Fibroblast of skin of right biceps (primary cell): ENCODE measurements at regions not wholly inside any gene's neighbourhood (a gene's known extent, or its start where the extent isn't known, plus 50 kb on each side); places are given as distances from the start of the nearest gene placed in this dataset.

Experiments
- DNase-seq: peaks from one replicate; pipeline ENCODE4 v3.0.0-alpha.2; 2013

DNA sequence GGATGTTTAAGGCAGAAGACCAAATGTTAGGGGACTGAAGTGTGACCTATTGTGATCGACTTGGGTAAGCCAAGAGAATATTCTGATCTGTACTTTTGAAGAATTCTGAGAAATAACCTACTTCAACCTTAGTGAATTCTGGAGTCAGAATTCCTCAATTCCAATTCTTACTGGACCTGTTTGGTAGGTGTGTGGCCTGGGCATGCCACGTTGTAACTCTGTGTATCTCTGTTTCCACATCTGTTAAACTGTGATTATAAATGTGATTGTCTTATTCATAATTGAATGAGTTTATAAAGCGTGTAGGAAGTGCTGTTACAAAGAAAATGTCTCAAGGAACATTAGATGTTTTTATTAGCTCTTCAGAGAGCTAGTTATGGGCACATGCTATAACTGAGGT lies 64.5 kb downstream of the TUSC1 start:
- DNase-seq, result no peak

DNA sequence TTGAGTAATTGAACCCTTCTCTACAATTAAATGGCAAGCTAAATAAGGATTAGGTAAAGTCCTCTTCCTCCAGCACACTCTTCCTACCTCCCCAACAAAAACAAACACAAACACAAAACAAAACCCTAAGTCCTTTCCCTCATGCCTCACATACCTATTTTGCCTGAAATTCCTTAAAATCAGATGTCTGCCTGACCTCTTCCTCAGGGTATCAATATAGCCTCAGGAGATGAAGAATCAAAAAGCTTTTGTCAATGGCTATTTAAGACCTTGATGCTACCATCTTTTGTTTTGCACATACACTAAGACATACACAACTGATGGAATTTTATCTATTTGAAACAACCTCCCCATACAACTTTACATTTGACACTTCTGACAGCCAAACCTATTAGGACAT lies 75.1 kb downstream of the TUSC1 start:
- DNase-seq, result no peak

DNA sequence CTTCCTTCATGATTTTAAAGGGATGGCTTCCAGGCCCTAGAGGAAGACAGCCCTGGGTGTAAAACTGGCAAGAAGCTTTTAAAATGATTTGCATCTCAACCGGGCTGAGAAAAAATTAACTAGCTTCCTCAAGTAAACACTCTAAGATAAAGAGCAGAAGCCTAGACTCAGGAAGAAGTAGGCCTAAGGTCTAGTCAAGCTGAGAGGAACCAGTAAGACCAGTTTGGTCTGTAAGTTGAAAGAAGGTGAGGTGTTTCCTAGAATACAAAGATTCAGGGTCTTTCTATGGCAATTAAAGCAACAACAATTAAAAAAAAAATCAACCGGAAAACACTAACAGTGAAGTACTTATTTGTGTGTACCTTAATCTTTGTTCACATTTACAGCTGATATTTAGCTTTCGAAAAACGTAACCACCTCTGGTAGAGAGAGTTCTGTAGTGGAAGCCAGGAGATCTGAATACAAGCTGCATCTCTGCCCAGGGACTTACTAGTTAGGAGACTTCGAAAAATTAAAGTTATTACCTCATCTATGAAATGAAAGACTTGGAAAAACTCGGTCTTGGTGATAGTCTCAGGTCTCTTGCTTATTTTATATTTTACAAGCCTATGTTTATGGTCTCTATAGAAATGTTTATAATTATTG lies 75.7 kb downstream of the TUSC1 start:
- DNase-seq, result no peak

DNA sequence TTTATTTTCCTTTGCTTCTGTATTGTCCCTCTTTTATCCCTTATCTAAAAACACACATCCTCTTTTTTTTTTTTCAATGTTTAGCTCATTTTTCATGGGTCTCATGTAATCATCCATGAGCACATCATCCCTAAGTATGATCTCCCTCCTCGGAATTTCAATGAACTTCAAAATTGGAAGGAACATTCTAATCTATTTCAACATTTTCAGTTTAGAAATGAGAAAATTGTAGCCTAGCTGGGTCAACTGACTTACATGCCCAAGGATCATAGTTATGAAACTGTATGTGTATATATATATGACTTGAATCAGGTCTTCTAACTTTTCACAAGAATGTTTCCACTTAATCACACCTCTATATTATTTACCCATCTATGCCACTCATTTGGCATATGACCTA lies 77.7 kb downstream of the TUSC1 start:
- DNase-seq, result no peak

DNA sequence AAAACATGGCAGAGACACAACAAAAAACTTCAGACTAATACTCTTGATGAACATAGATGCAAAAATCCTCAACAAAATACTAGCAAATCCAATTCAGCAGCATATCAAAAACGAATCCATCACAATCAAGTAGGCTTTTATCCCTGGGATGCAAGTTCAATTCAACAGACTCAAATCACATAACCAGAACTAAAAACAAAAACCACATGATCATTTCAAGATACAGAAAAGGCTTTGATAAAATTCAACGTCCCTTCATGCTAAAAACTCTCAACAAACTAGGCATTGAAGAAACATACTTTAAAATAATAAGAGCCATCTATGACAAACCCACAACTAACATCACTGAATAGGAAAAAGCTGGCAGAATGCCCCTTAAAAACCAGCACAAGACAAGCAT lies 93.6 kb downstream of the TUSC1 start:
- no peak for DNase-seq

DNA sequence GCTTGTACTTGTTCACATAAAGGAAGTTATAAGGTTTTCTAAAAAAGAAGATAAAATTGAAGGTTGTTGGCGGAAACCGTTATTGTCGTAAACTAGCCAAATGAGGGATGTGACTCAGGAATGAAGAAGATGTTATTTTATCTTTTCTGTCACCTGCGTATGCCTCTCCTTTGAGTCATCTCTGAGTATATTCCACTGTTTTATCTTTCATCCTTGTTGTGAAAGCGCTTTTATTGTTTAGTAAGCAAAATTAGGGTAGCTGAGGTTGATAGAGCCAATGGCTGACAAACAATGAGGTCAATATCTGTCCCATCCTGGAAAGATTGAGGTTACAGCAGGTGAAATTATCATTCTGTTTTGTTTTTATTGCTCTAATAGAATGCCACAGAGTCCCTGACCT lies 105.0 kb downstream of the TUSC1 start:
- no peak for DNase-seq

DNA sequence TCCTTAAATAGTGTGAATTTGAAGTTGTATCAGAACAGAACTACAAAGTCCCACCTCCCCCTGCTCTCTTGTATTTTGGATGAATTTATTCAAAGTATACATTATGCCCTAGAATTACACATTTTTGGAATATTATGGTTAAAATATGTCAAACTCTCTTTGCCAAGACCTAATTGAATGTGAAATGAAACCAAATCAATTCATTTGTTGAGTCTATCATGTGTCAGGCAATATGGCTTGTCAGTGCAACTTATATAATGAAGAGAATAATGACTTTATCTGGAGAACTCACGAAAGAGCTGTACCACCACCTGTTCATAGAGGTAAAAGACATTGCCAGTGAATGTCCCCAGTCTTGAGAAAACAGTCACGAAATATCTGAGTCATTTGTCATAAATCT lies 106.8 kb downstream of the TUSC1 start:
- no peak for DNase-seq

DNA sequence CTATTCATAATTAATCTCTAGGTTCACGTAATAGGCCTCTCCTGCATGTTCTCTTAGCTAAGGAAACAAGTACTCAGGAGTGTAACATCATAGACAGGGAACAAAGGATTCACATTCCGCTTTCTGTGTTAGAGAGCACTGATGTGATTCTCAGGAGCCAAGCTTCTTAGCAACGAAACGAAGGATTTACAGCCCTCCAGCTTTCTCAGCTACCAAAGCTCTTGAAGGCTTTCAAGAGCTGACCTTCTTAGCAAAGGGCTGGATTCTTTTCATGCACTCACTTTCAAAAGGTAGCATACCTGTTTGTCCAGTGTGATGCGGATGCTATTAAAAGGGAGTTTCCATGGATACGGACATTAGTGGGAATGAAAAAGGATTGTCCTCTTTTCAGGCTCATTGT lies 107.4 kb downstream of the TUSC1 start:
- no peak for DNase-seq

DNA sequence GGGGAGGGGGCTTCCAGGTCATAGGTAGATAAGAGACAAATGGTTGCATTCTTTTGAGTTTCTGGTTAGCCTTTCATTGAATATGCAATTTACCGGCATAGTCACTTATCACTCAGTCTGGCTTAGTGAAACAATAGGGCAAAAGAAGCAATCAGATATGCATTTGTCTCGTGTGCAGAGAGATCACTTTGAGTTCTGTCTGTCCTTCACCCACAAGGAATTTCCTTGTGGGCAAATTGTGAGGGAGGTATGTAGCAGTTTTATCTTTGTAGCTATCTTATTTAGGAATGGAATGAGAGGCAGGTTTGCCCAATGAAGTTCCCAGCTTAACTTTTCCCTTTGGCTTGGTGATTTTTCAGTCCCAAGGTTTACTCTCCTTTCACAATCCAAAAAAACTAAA lies 116.1 kb downstream of the TUSC1 start:
- no peak for DNase-seq

DNA sequence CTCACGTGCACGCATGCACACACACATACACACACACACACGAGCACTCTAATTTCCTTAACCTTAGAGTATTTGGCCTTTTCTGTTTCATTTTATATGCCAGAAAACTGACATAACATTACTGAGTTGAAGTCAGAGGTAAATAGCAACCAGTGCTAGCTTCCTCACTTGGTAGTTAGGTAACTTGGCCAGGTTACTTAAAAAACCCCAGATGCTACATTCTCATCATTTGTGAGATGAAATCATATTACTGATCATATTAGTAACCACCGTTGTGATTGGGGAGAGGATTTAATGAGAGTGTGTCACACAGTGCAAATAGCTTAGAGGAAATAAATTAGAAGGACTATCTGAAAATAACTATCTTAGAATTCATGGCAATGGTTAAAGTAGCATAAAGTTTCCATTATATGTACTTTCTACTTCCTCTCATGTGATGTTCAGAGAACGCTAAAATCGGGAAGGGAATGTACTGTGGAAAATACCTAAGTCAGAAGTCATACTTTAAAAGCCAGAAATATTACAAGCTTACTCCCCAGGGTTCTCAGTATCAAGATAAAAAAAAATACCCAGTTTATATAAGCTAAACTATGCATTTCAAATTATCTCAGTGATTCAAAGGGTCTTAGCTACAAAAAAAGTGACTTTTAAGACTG lies 120.5 kb downstream of the TUSC1 start:
- DNase-seq, result peak; percentile 24

DNA sequence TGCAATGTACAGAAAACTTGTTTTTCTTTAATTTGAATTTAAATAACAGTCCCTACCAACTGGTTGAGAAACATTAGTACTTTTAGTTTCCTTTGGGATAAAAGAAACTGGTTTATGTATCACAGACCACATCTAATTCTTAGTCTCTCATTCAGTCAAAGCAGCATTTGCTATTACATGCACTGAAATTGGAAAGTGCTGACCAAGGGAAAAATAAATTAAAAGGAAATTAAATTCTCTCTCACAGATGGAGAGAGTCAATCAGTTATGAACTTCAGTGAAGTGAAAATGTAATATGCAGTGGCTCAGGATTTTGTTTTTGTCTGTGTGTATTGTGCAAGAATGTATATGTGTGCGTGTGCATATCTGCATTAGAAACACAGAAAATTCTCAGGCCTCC lies 121.7 kb downstream of the TUSC1 start:
- no peak for DNase-seq

DNA sequence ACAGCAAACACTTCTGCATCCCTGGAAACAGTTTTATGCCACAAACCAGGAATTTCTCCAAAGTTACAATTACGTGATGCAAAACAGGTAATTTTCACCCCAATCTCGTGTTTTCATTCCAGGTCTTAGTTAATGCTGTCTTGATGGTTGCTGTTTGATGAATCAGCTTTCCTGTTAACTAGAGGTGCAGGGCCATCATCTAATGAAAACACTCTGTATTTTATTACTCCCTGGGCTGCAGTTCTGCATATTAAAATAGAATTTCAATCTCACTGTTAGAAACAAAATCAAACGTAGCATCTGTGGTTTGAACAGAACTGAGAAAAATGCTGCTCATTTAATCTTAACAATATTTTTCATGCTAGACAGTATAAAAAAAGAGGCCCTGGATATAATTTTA lies 129.4 kb downstream of the TUSC1 start:
- no peak for DNase-seq

DNA sequence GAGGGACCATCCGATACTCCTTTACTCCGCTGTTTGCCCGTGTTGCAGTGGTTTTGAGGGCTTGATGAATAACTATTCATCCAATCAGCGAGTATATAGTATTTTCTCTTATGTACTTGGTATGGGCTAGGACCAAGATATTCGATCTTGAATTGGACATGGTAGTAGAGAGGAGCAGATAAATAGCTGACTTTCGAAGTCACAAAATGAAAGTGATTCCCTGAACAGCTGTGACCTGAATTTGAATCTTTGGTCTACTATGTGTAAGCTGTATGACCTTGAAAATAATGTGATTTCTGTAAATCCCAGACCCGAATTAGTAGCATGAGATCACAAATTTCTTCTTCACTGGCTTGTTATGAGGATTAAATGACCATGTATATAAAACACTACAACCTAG lies 134.4 kb downstream of the TUSC1 start:
- DNase-seq, result no peak

DNA sequence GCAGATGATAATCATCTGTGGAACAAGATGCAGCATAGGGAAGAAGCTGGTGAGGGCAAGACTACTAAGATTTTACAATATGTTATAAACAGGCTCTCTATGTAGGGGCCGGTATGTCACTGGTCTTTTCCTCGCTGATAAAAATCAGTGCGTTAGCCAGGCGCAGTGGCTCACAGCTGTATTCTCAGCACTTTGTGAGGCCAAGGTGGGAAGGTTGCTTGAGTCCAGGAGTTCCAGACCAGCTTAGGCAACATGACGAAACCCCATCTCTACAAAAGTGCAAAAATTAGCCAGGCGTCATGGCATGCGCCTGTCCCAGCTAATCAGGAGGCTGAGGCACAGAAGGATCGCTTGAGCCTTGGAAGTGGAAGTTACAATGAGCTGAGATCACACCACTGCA lies 135.9 kb downstream of the TUSC1 start:
- no peak for DNase-seq

DNA sequence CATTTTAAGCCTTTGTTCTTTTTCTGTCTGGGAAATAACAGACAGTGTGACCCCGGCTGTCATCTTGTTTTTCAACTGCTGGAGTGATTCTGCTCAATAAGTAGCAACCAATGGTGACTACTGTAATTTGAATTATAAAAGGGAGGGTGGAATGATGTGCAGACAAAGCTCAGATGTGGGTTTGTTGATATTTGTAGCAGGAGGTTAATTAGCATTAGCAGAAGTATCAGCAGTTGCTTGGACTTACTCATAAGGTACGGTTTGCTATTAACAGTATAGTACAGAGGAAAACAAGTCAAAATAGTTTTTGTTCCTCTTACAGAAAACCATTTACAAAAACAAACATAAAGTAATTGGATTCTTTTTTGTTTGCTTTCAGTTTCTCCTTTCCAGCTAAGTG lies 140.4 kb downstream of the TUSC1 start:
- DNase-seq, result no peak

DNA sequence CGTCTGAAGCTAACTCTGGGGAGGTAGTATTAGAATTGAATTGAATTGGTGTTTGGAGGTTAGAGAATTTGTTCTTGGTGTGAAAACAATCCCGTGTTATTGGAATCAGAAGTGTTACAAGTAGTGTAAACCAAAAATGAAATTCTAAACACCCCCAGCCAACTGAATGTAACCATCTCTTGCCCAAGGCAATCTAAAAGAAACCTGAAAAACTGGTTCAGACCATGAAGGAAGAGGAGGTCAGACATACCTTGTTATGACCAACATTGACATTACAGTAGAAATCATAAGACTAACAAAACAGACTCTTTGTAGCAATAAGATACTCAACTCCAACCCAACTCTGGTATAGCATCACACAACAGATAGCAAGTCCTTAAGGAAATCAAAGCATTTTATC lies 159.0 kb downstream of the TUSC1 start:
- DNase-seq, result no peak

DNA sequence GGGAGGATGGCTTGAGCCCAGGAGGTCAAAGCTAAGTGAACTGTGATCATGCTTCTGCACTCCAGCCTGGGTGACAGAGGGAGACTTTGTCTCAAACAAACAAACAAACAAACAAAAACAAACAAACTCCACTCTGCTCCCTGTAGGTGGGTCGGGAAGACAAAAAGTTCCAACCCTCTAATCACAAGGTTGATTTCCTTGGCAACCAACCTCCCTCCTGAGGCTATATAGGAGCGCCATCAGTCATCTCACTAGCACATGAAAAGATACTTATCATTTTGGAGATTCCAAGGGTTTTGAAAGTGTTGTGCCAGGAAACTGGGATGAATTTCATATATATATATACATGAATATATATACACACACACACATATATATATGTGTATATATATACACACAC lies 160.5 kb downstream of the TUSC1 start:
- no peak for DNase-seq

DNA sequence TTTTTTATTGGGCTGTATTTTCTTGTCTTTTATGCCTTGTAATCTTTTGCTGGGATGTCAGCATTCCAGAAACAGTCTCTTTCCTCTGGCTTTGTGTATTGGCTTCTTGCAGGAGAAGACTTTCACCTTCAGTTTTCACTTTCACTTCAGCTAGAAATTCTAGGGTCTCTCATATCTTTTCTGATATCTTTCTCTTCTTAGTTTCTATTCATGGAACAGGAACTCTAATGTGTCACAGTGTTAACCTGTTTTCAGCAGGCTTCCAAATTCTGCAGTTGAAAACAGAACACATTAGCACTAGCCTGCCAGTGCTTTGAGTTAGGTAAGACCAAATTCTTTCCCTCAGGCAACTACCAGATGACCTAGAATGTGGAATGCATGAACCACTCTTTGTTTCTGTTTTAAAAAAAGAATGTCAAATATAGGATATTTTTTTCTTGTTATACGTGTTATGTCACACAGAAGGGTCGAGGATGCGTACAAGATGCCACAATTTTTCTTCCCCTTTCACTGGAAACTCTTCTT lies 164.7 kb downstream of the TUSC1 start:
- DNase-seq, result no peak

DNA sequence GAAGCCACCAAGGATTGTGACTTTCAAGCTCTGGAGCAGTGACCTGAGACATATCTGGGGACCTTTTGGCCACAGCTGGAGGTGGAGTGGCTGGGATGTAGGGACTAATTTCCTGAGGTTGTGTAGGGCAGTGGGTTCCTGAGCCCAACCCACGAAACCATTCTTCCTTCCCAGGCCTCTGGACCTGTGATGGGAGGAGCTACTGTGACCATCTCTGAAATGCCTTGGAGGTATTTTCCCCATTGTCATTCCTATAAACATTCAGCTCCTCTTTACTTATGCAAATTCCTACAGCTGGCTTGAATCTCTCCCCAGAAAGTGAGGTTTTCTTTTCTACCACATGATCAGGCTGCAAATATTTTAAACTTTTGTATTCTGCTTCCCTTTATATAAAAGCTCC lies 172.6 kb downstream of the TUSC1 start:
- DNase-seq, result no peak

DNA sequence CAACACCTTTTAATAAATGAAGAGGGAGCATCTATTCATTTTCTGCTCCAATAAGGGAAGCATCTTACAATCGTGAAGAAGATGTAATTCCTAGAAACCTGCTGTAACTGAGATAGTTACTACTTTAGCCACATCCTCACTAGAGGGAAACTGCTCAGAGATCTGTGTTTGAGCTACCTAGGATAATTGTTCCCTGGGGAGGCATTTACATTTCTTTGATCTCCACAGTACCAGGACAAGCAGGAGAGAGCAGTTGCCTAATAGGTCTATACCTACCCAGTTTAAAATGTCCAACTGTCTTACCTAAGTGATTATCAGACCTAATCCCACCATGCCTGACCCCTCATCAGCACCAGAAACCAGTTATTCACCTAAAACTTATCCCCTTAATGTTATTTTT lies 196.9 kb downstream of the TUSC1 start:
- DNase-seq, result no peak

DNA sequence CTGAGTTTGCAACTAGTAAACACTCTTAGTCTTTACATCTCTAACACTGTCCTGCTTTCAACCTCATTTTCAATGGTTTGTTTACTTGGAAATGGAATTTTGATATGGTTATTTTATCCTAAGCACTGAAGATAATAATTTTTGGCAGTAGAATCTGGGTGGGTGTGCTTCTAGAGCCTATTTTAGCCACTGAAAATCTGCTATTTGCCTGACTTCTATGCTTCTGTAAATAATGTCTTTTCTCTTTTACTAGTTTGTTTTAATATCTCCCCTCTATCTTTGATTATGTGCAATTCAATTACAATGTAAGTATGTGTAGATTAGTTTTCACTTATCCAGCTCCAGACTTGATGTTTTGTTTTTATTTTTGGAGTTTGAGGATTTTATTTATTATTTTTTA lies 197.5 kb downstream of the TUSC1 start:
- DNase-seq, result no peak

DNA sequence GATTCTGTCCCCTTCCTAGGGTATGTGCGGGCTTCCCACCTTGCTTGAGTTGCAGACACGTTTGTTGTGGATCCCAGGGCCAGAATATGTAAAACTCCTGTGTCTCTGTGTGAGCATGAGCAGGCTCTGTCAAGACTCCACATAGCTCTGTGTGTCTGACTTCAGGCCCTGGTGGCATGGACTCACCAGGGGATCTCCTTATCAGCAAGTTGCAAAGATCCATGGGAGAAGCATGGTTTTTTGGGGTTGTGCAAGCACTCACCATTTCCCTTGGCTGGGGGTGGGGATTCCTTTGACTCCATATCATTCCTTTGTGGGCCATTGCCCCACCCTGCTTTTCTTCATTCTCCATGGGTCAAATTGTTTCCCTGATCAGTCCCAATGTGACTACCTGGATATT lies 205.6 kb downstream of the TUSC1 start:
- DNase-seq, result no peak

DNA sequence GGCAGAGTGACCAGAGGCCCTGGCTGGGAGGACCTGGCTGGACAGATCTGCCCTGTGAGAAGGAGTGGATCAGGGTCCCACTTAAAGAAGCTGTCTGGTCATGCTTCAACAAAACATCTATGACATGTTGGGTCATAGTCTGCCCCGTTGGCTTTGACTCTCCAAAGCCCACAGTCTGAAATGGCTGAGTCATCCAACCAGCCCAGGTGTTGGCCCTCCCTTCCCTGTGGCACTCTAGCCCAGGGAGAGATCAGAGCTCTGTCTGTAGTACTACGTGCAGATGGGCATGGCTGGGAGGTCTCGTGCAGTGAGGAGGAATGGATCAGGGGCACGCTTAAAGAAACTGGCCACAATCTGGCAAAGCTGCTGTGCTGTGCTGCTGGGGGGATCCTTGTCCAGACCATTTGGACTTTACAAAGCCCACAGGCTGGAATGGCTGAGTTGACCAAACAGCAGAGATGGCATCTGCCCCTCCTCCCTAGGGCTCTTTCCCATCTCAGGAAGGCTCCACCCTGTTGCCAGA lies 206.1 kb downstream of the TUSC1 start:
- no peak for DNase-seq

DNA sequence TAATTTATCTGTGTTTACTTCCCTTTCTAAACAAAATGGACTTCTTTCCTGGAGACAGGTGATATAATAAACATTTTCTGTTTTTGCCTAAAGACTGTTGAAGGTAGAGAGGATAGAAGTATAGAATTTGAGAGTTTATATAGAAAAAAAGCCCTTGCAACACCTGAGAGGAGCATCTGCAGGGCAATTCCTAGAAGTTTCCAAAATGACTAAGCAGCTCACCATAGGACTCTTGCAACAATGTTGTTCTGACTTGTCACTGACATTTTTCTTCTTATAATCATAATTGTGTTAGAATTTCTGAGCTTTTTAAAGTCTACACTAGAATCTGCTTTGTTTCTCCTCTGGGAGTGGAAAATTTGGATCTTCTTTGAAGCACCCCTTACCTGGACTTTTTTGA lies 216.8 kb downstream of the TUSC1 start:
- no peak for DNase-seq

DNA sequence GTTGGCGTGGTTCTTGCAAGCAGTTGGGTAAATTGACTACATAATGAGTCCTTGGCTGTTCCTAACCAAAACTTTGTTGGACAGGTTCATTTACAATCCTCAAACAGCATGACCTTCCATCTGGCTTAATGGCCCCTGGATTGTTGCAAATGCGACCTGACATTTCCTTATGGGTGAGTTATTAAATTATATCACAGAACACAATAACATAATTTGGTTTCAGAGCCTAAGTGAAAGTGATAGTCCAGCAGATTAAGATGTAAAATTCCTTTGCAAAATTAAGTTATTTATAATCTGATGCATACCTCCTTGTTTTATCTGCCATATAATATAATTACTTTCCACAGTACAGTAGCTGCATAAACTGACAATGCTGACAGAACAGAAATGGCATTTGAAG lies 224.4 kb downstream of the TUSC1 start:
- no peak for DNase-seq
